Endothelial cell (in vitro differentiated cells): ENCODE measurements at regions not wholly inside any gene's neighbourhood (a gene's known extent, or its start where the extent isn't known, plus 50 kb on each side); places are given as distances from the start of the nearest gene placed in this dataset.

Experiments
- DNase-seq: peaks from one replicate; pipeline ENCODE4 v3.0.0; 2021; ENCODE audit warnings: low spot score
- H3K27ac Mint-ChIP-seq: one replicate; pipeline ENCODE4 v1.8.0; 2021; ENCODE audit warnings: mixed read lengths, inconsistent platforms; ENCODE audit not compliant: unreplicated experiment
- H3K27me3 Mint-ChIP-seq: one replicate; pipeline ENCODE4 v1.8.0; 2021; ENCODE audit warnings: mild to moderate bottlenecking, moderate library complexity, mixed read lengths, inconsistent platforms; ENCODE audit not compliant: unreplicated experiment
- H3K36me3 Mint-ChIP-seq: one replicate; pipeline ENCODE4 v1.8.0; 2021; ENCODE audit warnings: mild to moderate bottlenecking, low read depth, mixed read lengths, inconsistent platforms; ENCODE audit not compliant: unreplicated experiment
- H3K4me1 Mint-ChIP-seq: one replicate; pipeline ENCODE4 v1.8.0; 2021; ENCODE audit warnings: mild to moderate bottlenecking, mixed read lengths, inconsistent platforms; ENCODE audit not compliant: unreplicated experiment
- H3K4me3 Mint-ChIP-seq: one replicate; pipeline ENCODE4 v1.8.0; 2021; ENCODE audit warnings: mild to moderate bottlenecking, mixed read lengths, inconsistent platforms; ENCODE audit not compliant: unreplicated experiment
- H3K9me3 Mint-ChIP-seq: one replicate; pipeline ENCODE4 v1.8.0; 2021; ENCODE audit warnings: mixed read lengths, inconsistent platforms; ENCODE audit not compliant: unreplicated experiment
- TF ChIP-seq, protein P1 (sequence below): fragments of 200-600 bp; sonication (generic); IDR thresholded peaks from one replicate; pipeline ENCODE4 v1.5.0; 2021; ENCODE audit warnings: antibody characterized with exemption; ENCODE audit not compliant: unreplicated experiment

DNA sequence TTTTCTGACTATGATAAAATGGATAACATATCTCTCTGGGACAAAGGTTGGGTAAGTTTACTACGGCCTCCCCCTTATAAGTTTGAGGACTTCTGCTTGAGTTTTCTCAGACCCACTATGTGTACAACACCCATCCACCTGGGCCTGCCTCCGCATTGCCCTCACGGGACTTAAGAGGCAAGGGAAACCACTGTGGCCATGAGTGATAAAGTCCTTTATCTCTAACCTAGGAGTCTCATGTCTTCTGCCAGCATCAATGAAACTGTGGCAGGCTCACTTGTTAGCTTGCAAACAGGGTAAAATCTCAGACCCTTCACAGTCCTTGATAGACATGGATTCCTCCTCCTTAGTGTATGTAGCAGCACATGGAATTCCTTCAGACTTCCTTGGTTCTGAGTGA is 173.4 kb upstream of the MYLIP start:
- no peaks in the 10 kb centered on the region for H3K36me3 Mint-ChIP-seq
- no peaks in the 10 kb centered on the region for H3K27me3 Mint-ChIP-seq
- no peak for DNase-seq
- no peak overlapping the region for H3K27ac Mint-ChIP-seq
- peaks cover 23% of the 10 kb centered on the region for H3K4me1 Mint-ChIP-seq
- TF ChIP-seq, protein P1, sequence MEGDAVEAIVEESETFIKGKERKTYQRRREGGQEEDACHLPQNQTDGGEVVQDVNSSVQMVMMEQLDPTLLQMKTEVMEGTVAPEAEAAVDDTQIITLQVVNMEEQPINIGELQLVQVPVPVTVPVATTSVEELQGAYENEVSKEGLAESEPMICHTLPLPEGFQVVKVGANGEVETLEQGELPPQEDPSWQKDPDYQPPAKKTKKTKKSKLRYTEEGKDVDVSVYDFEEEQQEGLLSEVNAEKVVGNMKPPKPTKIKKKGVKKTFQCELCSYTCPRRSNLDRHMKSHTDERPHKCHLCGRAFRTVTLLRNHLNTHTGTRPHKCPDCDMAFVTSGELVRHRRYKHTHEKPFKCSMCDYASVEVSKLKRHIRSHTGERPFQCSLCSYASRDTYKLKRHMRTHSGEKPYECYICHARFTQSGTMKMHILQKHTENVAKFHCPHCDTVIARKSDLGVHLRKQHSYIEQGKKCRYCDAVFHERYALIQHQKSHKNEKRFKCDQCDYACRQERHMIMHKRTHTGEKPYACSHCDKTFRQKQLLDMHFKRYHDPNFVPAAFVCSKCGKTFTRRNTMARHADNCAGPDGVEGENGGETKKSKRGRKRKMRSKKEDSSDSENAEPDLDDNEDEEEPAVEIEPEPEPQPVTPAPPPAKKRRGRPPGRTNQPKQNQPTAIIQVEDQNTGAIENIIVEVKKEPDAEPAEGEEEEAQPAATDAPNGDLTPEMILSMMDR, result no peak
- no peaks in the 10 kb centered on the region for H3K9me3 Mint-ChIP-seq
- H3K4me3 Mint-ChIP-seq, result no peak overlapping the region

DNA sequence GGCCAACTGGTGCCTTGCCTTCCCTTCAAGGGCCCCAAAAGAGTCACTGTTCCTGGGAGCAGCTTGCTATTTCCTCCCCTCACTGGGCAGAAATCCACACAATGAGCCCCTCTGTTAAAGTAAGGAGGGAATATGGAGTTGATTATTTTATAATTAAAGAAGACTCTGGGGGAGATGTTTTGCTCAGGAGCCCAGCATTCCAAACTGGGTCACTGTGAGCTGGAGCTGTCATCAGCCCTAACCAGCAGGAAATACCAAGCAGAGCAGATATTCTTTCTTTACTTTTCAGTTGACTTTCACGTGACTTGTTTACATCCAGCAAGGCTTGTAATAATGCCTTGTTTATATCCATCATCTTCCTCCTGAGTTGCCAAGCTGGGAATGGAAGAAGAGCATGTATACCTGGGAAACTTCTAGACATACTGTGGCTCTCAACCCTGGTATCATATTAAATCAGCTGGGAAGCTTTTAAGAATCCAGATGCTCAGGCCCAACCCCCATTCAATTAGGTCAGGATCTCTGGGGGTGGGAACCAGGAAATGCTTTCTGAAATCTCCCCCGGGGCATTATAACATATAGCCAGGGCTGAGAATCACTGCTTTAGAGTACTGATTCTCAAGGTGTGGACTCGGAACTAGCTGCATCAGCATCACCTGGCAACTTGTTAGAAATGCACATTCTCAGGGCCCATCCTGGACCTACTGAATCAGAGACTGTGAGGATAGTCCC is 175.6 kb upstream of the MYLIP start:
- H3K4me1 Mint-ChIP-seq, result peaks cover 23% of the 10 kb centered on the region
- H3K9me3 Mint-ChIP-seq, result no peaks in the 10 kb centered on the region
- no peak for DNase-seq
- H3K27me3 Mint-ChIP-seq, result peaks cover 2% of the 10 kb centered on the region
- no peak overlapping the region for H3K4me3 Mint-ChIP-seq
- H3K36me3 Mint-ChIP-seq, result no peaks in the 10 kb centered on the region
- TF ChIP-seq, protein P1, result no peak
- H3K27ac Mint-ChIP-seq, result no peak overlapping the region

DNA sequence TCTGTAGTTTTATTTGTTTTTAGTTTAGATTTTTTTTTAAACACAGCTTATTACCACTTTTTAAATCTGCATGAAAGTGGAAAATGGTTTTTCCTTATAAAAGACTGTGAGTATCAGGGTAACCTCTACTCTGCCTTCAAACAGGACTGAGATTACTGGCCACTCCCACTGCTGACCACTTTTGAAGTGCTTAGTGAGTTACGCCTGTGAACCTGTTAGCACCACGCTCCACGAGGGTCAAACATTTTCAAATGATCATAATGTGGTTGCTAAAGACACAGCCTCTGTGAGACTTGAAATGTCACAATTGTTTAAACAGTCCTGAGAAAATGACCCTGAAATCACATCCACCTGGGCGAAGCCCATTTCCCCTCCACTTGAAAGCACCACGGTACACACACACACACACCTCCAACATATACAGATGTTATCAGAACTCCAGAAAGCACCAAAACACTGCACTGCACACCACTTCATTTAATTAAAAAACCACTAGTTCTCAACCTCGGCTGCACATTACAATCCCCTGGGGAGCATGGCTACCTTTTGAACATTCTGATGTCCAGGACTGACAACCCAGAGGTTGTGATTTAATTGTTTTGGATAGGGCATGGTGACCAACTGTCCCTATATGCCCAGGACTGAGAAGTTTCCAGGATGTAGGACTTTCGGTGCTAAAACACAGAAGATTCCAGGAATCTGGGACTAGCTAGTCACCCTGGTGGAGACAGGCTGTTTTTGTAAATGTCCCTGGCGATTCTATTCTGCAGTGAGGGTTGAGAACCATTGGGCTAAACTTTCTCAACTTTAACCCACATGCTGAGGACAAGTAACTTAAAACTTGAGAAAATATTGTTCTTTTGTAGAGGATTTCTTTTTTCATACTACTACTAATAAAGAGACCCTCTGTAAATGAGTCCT is 176.4 kb upstream of the MYLIP start:
- Mint-ChIP-seq H3K27me3 (peaks cover 2% of the 10 kb centered on the region), H3K4me3 (no peak overlapping the region), H3K9me3 (no peaks in the 10 kb centered on the region), H3K4me1 (peaks cover 21% of the 10 kb centered on the region), H3K36me3 (no peaks in the 10 kb centered on the region), H3K27ac (no peak overlapping the region)
- DNase-seq, result no peak
- TF ChIP-seq, protein P1, result no peak

DNA sequence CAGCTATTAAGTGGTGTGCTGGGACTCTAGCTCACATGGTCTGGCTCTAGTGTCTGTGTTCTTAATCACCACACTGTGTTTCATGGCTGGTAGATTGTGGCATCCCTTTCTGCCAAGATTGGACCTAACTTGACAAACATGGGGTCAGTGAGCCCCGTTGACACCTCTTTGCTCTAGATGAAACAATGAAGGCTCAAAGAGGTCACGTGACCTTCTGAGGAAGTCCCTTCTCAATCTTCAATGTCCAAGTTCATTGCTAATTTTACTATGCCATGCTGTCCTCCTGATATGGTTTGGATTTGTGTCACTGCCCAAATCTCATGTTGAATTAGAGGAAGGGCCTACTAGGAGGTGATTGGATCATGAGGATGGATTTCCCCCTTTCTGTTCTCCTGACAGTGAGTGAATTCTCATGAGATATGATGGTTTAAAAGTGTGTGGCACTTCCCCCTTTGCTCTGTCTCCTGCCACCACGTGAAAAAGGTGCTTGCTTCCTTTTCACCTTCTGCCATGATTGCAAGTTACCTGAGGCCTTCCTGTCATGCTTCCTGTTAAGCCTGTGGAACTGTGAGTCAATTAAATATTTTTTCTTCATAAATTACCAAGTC is 177.8 kb upstream of the MYLIP start:
- H3K4me1 Mint-ChIP-seq, result peaks cover 11% of the 10 kb centered on the region
- DNase-seq, result no peak
- H3K4me3 Mint-ChIP-seq, result no peak overlapping the region
- TF ChIP-seq, protein P1, result no peak
- H3K27ac Mint-ChIP-seq, result no peak overlapping the region
- peaks cover 2% of the 10 kb centered on the region for H3K27me3 Mint-ChIP-seq
- H3K36me3 Mint-ChIP-seq, result no peaks in the 10 kb centered on the region
- H3K9me3 Mint-ChIP-seq, result no peaks in the 10 kb centered on the region
